Stimulated activated CD8-positive, alpha-beta memory T cell treated with anti-CD3 and anti-CD28 coated beads, Interleukin-12 subunit alpha, Interleukin-12 subunit beta, amount 100 ng/mL, for 24 hours (primary cell): ENCODE measurements at regions not wholly inside any gene's neighbourhood (a gene's known extent, or its start where the extent isn't known, plus 50 kb on each side); places are given as distances from the start of the nearest gene placed in this dataset.

Experiments used
- DNase-seq: peaks from one replicate; pipeline ENCODE4 v3.0.0-alpha.2; 2020; ENCODE audit errors: extremely low read depth

DNA sequence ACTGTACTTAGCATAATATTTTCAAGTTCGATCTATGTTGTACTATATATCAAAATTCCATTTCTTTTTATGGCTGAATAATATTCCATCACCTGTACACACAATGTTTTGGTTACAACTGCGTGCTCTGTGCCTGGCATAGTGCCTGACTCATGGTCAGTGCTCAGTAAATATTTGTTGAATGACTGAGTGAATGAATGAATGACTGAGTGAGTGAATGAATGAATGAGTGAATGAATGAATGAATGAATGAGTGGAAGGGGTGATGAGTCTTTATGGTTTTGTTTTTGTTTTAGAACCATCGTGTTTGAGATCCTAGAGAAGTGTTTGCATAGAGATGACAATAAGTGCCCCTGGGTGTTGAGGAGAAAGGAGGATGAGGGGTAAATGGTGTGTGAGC, 155.3 kb downstream of the MRM1 start:
- DNase-seq = no peak

DNA sequence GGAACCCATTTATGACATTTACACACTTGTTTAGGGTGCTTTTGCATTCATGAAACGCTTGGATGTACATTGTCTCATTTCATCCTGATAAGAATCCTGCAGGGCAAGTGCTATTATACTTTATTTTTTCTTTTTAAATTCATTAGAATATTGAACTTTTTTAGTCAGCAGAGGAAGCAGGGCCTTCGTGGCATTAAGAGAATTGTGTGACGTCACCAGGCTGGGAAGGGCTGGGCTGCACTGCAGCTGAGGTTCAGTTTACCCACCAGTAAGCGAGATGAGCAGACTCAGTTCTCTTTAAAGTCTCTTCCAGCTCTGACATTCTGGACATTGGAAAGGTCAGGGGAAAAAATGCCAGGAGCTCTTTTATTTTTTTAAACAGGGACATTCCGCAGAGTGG, 159.0 kb downstream of the MRM1 start:
- DNase-seq = no peak

DNA sequence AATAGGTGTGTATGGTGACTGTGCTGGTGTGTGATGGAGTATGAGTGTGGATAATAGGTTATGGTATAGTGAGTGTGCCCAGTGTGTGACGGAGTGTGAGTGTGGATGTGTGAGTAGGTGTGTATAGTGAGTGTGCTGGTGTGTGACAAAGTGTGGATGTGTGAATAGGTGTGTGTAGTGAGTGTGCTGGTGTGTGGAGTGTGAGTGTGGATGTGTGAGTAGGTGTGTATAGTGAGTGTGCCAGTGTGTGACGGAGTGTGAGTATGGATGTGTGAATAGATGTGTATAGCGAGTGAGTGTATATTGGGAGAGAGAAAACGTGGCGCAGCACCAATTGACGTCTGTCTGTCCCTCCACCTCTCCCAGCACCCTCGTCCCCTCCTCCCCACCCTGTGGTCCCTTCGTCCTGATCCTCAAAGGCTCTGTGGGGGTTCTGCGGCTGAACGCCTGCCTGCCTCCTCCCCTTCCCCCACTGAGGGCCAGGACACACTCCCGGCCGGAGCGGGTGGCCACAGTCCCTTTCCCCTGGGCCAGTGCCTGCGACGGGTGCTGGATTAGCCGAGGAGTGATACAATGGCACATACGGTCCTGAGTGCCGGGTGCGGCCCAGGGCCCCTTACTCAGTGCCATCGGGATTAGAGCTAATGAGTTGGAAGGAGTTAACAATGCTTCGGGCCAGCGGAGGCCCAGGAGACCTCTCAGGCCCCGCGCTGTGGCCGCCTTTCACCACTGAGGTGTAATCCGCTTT, 160.0 kb downstream of the MRM1 start:
- no peak for DNase-seq

DNA sequence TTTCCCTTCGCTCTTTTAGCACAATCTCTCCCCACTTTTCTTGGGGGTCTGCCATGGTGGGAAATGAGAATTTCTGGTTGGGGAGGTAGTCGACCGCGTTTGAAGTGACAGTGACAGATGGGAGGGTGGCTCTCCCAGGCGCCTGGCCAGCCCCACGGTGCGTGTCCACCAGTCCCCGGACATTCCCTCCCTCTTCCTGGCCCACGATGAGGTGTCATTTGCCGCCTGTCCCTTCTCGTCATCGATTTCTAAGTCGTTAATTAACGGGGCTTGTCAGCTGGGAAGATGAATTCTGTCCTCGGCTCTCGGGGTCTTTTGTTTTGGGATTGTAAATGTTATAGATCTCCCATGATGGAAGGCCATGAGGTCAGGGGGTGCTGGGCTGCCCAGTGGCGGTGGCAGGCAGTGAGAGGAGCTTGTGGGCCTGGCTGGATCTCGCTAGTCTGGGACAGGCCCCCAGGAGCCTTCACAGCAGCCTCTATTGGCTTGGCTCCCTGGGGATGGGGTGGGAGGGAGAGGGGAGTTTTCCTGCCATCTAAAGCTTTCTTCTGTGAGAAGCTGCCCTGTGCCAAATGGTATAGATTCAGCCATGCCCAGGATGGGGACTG, 164.2 kb downstream of the MRM1 start:
- no peak for DNase-seq

DNA sequence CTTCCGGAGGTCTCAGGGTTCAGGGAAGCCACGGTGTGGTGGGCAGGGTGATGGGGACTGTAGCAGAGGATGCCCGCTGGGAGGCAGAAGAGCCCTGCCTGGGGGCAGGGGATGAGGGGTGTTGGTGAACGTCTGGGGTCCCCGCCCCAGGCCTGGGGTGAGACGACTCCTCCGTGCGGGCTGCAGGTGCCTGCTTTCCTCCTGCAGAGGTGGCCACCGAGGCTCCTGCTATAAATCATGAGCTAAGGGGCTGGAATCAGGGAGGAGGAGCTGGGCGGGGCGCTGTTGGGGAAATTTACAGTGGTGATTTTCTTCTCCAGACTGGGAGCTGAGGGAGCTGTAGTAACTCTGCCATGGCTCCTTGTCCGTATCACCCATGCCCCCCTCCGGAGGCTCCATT, 167.0 kb downstream of the MRM1 start:
- no peak for DNase-seq

DNA sequence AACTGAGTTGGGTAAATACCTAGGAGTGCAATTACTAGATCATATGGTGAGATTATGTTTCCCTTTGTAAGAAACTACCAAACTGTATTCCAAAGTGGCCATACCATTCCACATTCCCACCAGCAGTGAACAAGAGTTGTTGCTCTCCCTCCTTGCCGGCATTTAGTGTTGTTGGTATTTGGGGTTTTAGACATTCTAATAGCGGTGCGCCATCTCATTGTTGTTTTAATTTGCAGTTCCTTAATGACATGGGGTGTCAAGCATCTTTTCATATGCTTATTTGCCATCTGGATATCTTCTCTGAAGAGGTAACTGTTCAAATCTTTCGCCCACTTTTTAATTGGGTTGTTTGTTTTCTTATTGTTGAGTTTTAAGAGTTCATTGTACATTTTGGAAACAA, 164.2 kb upstream of the LHX1 start:
- DNase-seq = no peak

DNA sequence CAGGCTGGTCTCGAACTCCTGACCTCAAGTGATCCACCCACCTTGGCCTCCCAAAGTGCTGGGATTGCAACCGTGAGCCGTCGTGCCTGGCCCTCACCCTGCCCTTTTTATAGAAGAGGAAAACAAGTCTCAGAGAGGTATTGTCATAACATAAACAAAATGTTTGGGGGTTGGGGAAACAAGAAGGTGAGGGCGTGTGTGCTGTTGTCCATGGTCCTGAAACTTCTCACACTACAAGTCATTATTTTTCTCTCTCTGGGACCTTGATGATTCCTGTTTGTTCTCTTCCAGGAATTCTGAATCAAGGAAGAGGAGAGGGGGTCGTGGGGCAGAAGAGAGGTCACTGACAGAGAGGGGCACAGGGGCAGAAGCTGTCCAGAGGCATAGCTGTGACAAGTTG, 160.2 kb upstream of the LHX1 start:
- no peak for DNase-seq

DNA sequence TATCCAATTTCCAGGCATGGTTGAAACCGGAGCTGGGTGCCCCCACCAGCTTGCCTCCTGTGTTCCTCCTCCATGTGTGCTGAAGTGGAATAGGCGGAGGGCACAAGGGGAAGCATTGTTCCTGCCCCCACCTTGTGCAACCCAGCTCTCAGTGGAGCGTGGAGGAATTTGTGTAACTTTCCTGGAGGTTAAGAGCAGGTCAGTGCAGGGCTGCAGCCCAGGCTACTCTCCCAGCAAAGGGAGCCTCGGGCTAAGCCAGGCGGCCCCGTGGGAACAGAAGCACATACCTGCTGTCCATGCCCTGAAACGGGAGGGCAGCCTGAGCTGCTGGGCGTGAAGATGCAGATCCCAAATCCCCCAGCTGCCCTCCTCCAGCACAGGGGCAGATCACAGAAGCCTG, 158.8 kb upstream of the LHX1 start:
- DNase-seq = no peak

DNA sequence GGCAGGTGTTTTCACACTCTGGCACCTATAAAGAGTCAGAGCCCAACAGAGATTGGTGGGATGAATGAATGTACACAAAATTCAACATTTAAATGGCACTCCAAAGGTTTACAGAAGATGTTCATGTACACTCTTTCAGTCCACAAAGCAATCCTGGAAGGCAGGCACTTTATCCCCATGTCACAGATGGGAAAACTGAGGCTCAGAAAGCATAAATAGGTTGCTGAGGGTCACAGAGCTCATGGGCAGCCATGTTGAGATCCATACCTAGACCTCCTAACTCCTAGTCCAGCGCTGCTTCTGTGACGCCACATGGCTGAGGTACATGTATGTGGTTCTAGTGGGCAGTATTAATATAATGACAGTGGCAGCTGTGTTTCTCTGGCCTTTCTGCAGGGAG, 157.7 kb upstream of the LHX1 start:
- no peak for DNase-seq

DNA sequence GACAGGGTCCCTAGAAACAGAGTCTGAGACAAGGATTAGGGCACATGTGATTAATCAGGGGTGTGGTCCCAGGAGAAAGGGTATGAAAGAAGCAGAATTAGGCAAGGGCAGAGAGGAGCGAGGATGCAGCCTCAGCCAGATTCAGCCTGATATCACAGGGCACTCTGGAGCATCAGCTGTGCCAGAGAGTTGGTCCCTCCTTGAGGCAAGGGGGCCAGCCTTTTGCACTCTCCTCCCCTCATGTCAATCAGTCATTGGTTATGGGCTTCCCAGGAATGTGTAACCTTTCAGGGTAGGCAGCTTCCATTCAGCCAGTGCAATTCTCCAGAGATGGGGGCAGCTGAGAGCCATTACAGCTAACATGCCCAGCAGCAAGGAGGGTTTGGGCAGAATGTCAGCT, 152.6 kb upstream of the LHX1 start:
- DNase-seq = no peak

DNA sequence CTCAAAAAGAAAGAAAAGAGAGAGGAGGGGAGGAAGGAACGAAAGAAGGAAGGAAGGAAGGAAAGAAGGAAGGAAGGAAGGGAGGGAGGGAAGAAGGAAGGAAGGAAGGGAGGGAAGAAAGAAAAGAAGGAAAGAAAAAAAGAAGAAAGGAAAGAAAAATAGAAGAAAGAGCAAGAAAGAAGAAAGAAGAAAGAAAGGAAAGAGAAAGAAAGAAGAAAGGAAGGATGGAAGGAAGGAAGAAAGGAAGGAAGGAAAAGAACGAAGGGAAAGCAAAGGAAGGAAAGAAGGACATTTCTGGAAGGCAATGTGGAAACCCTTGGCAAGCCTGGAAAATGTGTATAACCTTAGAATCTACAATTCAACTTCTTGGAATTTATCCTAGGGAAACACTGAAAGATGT, 150.4 kb upstream of the LHX1 start:
- DNase-seq = no peak

DNA sequence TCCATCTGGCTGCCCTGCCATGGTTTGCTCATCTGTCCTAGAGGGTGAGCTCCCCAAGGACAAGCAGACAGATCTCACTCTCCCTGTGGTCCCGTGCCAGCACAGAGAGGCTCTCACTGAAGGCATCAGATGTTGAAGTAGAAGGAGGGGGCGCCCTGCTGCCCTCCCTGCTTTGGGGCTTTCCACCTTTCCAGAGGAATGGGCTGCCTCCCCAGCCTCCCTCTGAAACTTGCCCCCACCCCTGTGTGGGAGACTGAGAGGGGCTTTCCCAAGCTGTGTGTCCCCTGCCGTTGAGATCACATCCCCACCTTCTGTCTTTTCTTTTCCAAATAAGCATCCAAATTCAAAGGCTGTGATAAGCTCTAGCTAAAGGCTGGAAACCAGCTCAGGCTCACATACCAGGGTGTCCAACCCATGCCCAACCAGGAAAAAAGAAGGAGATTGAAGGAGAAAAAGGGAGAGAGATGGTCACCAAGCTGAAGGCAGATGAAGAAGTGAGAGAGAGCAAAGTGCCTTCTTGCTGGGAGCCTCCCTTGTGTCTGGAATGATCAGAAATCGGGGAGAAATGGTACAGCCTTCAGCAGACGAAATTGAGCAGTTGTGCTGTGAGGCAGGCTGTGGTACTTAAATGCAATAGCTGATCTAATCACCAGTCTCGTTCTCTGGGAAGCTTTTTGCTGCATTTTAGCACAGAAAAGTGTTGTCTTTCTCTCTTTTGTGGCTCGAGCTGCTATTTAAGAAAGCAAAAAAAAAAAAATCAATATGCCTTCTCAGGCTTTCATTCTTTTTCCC, 145.9 kb upstream of the LHX1 start:
- no peak for DNase-seq

DNA sequence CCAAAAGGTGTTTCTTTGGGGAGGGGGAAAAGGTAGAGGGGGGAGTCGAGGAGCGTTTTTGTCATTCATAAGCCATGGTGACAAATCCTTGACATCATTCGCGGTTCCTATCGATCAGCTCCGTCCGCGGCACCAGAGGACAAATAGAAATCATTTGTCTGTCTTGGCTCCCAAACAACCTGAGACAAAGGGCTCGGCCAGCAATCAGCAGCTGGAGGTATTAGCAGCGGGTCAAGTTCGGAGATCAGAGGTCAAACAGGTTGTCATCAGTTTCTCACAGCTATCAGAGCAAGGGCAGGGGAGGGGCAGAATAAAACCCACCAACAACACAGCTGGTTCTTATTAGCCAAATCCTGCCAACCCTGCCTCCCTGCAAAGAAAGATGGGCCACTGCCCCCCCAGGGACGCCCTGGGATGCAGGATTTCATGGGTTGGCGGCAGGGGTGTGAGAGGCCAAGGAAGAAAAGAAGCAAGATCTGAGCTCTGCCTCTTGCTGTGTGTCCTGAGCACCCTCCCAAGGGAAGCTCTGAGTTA, 145.3 kb upstream of the LHX1 start:
- no peak for DNase-seq

DNA sequence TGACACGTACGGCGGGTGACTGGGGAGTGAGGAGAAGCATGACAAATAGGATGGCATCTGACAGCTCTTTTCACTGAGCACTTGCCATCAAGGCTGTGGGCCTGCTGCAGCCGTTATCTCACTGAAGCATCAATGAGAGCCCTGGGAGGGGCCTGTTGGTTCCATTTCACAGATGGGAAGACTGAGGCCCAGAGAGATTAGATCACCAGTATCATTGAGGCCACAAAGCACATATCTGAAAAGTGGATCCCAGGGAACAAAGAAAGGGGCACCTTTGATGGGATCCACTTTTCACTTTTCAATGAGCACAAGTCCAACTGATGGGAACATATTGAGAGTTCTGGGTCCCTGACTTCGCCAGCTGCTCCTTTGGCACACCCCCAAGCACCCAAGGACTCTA, 144.4 kb upstream of the LHX1 start:
- no peak for DNase-seq

DNA sequence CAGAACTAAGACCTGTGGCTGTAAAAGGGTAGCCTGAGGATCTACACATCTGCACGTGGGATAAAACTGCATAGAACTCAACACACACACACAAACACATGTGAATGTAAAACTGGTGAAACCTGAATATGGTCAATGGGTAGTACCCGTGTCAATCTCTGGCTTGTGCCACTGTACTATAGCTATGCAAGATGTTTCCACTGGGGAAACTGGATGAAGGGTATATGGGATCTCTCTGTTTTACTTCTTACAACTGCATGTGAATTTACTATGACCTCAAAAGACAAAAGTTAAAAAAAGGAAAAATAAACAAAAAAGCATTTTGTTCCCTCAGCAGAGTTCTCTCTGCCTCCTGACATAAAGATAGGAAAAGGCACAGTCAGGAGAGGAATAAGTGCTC, 143.3 kb upstream of the LHX1 start:
- no peak for DNase-seq

DNA sequence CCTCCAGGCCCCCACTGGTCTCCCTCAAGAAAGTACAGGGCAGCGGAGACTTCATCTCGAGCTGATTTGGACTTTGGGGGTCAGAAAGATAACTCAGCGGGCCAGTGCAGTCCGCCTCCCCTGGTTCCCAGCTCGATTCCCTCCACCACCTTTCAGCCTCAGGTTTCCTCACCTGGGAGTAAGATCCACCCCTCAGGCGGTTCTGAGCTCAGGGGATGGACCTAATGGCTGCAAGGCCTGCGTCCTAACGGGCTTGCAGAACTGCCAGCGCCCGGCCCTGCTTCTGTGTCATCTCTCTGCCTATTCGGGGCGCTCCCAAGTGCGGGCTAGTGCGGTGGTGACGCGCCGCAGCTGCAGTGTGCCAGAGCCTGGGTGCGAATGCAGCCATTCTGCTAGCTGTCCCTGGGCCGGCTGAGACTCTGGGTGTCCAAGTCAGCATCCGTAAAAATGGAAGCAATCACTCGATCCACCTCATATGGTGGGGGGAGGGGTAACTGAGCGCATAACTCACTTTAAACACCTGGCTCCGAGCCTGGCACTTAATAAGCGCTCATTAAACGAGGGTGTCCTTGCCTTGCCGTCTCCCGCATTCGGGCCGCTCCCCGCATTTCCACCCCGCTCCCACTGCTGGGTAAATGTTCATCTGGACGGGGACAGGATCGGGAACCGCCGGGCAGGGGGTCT, 129.6 kb upstream of the LHX1 start:
- no peak for DNase-seq

DNA sequence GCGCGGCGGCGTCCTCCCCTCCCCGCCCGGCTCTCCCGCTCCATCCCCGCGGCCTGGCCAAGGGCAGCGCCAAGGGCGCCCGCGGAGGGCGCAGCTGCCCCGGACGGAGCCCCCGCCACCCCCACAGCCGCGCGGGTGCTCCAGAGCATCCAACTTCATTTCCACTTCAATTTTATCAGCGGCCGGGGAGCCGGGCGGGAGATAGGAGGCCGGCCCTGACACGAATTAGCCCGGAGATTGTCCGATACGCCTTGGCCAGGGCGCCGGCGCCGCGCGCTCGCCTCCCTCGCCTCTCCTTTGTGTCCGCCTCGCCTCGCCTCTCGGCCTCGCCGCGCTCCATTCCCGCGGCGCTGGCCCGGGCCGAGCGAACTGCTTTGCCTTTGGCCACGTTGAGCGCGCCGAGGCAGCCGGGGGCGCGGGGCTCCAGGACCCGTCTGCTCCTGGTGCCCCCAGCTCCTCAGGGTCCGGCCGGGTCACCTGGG, 129.1 kb upstream of the LHX1 start:
- no peak for DNase-seq

DNA sequence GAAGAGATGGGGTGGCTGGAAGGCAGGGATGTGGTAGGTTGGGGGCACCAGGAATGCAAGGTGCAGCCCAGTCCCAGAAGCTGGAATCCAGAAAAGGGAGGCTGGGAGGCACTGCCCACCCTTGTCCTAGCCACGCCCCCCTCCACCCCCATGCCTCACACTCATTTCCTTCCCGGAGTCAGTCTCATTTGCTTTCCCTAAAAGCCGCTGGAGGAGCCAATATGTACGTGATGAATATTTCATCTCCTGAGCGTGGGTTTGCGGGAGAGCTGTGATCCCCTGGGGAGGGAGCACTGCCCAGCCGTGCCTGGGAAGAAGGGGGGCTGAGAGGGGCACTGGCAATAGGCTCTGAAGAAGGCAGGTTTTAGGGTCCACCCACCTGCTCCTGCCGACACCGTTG, 124.5 kb upstream of the LHX1 start:
- DNase-seq = no peak

DNA sequence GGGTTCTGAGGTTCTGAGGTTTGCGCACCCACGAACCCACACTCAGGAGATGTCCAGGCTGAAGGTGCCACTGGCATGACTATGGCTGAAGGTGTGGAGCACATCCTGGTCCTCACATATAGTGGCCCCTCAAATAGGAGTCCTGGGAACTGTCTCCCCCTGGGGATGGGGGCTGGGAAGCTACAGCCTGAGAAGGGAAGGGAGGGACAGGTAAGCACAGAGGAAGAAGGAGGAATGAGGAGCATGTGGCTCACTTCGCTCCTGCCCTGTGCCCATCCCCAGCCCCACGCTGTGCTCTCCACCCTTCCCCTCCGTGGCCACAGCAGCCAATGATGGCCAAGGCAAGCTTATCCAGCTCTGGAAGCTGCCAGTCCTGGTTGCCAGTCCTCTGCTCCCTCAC, 123.9 kb upstream of the LHX1 start:
- no peak for DNase-seq

DNA sequence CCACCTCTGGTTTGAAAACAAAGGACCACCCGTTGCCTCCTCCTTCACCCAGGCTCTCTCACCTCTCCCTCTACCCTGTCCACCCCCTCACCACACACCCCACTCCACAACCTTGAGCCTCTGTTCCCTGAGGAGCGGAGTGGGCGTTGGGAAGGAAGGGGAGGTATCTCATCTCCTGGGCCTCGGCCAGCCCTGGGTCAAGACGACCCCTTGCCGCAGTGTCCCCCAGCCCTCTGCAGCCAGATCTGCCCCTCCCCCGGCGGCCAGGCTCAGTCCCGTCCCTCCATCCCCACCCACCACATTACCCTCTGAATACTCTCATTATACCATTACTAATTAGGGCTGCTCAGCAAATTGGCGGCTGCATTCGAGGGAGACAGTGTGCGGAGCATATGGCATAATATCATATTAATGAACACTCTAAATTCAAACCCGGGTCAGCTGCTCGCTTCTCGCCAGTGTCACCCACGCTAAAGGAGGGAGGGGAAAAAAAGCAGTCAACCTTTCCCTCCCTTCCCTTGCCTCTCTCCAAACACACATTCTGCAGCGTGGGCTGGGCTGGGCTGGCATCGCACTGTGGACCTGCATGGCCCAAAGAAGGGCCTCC, 123.2 kb upstream of the LHX1 start:
- DNase-seq = no peak

DNA sequence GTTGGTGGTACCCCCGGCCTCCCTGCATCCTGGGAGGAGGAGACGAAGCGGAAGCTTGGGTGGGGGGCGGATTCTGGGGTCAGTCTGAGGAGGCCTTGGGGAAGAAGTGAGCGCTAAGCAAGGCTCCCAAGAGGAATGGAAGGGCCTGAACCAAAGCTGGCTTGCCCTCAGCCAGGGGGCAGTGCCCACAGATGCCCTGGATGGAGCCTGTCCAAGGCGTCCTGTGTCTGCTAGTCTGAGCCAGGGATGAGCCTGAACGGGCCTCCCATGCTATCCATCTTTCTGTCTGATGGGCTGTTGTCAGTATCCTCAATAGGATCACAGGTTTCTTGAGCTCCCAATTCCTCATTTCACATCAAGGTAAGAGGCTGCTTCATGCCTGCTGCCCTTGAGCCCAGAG, 122.3 kb upstream of the LHX1 start:
- no peak for DNase-seq
